CD4-positive, alpha-beta T cell treated with Interleukin-17A for 1 hour (primary cell): ENCODE measurements at regions not wholly inside any gene's neighbourhood (a gene's known extent, or its start where the extent isn't known, plus 50 kb on each side); places are given as distances from the start of the nearest gene placed in this dataset.
"Not testable (repeated sequence)": the region's sequence is repeated elsewhere in the genome, so short reads cannot be mapped to it uniquely, and the experiment has no call there.

Experiments used
- DNase-seq: peaks from one replicate; pipeline ENCODE4 v3.0.0-alpha.2; 2020

DNA sequence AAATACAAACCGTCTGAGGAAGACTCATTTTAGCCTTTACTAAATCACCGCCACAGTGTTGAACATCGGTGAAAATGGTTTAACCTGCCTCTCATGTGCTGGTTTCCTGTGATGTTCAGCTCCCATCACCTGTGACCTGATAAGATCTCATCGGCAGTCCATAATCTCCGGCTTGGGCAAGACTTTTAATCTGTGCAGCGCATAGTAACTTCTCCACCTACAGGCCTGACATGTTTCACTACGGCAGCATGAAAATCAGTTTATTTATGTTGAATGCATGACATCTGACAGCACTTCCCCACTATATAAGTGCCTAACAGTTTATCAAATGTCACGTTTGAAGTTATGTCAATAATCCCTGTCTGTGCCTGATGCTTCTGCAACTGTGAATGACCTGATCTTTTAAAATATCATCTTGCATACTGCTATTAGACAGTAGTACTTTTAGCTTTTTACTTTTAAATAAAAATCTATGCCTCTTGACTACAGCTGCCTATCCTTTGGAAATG, 1919.8 kb upstream of the AGA start:
- no peak for DNase-seq

DNA sequence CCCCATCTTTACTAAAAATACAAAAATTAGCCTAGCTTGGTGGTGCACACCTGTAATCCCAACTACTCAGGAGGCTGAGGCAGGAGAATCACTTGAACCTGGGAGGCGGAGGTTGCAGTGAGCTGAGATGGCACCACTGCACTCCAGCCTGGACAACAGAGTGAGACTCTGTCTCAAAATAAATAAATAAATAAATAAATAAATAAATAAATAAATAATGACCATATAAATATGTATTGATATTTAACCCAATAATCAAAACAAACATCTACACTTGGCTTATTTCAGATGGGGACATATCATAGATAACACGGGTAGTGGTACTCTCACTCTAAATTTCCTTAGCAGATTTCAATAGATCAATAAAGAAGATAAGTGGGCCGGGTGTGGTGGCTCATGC, 1923.7 kb upstream of the AGA start:
- DNase-seq = not testable (repeated sequence)

DNA sequence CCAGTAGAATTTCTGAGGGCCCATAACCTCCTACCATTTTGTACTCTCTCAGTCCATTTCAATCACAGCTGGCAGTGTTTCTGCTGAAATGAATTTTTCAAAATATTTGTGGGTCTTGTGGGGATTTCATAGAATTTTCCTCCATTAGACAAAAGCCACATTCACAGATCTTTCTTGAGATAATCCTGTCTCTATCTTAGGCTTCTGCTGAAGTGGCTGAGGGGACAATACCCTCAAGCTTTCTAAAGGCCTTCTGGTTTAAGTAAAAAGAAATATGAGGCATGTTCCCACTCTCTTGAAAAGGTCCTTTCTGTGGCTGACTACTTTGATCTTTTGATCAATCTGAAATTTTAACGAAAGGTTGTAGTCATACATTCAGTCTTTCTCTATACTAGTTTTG, 1930.0 kb upstream of the AGA start:
- DNase-seq = no peak

DNA sequence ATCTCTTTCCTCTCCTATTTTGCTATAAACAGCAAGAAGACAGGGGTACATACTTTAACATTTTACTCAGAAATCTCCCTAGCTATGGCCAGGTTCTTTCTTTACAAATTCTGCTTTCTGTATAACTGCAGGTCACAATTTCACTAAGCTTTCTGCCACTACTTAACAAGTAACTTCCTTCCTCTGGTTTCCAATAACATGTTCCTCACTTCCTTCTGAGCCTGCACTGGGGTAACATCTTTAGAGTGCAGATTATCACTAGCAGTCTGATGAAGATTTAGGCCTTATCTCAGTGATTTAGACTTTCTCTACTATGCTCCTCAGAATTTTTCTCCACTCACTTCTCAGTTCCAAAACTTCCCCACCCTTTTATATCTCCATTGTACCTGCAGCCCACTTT, 1930.5 kb upstream of the AGA start:
- no peak for DNase-seq

DNA sequence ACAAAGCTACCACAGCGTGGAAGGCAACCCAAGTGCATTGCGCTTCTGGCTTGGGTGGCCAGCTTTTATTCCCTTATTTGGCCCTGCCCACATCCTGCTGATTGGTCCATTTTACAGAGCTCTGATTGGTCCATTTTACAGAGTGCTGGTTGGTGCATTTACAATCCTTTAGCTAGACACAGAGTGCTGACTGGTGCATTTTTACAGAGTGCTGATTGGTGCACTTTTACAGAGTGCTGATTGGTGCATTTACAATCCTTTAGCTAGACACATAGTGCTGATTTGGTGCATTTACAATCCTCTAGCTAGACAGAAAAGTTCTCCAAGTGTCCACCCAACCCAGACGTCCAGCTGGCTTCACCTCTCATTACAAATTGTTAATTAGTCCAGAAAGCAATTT, 1936.6 kb upstream of the AGA start:
- DNase-seq = not testable (repeated sequence)

DNA sequence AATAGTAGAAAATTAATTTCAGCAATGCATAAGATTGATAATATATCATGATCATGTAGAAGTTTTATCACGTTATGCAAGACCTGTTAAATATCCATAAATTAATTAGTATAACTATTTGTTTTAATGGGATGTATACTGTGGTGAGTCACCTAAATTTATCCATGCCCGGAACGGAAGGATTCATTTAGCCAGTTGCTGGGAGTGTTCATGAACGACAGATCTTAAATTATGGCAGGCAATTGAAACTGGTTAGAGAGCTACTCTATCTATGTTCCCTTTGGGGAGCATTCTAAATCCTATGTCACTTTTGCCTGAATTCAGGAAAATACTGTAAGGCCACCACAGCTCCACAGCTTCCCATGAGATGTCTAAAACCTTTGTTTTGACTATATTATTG, 1950.5 kb upstream of the AGA start:
- DNase-seq = no peak

DNA sequence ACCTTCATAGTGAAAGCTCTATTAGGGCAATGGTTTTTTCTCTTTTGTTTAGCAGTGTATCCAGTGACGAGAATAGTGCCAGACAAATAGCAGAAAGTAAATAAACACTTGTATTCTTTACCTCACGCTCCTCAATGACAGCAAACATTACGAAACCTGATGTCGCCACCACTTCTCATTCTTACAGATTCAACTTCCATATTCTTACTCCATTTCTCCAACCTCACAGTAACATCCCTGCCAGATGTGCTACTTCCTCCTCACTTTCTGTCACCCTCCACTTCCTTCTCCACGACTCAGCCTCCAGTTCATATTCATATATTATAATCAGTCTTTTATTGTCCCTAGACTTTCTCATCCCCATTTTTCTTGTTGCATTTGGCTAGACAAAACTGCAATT, 1956.2 kb upstream of the AGA start:
- no peak for DNase-seq

DNA sequence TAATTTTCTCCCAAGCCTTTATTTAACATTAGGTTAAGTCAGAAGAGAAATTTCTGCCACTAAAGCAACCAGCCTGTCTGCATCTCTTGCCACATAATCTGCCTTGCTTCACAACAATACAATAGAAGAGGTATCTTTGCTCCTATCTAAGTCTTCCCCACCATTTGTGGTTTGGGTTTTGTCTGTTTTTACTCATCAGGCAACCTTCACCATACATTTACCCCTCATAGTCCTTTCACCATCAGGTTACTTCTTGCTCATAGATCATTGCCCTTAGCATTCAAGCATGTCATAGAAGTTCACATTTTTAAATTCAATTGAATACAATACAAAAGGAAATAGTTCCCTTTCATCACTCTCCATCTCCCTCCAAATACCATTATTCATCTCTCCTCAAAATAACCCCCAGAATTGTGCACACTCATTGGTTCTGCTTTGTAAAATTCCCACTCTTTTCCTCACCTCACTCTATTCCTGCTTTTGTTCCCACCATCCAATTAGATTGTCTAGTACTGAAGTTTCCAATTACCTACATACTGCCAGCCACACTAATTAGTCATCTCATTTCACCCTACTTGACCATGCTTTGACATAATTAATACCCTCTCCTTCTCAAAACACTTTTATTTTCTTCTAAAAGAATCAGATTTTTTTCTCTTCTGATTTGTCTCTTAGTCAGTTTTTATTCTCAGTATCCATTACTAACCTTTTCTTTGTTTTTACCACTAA, 1957.0 kb upstream of the AGA start:
- no peak for DNase-seq

DNA sequence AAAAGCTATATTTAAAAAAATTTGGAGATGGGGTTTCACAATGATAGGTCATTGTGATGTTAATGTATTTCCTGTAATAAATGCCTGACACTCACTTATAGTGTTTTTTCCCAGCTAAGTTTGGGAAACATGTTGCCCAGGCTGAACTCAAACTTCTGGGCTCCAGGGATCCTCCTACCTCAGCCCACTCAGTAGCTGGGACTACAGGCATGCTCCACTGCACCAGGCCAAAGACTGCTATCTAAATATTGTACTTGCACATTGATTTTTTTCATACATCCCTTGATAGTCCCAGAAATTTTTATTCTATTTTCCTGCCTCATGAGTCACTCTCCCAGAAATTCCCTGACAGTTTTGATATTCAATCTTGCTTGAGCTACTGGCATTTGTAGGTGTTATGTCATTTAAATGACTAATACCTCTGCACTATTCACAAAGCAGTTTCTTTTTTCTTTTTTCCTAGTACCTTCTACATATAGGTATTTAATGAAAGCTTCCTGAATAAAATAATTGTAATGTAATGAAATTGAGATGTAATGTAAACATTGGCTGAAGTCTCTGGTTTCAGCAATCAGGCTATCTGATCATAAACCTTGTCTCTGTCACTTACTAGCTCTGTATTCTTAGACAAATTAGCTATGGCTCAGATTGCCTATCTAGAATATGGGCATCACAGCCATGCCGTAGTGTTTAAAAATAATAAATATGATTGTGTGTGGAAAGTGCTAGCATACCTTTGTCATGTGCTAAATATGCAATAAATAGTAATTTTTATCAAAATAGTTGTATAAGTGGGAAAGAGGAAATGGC, 1973.0 kb upstream of the AGA start:
- DNase-seq = no peak

DNA sequence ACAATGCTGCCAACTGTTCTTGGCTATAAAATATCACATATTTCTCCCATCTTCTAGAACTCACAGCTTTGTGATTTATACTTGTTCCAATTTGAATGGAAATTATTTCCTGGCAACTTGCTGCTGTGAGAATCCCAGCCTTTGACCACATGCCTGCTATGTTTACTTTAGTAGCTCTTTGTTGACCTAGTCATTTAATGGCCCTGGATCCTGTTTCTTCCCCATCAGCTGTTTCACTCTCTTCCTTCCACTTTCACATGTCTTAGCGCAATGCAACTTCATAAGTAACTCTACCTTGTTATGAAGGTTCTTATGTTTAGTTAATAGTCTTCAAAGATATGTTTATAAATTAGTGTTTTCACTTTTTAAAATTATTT, 1973.6 kb upstream of the AGA start:
- no peak for DNase-seq

DNA sequence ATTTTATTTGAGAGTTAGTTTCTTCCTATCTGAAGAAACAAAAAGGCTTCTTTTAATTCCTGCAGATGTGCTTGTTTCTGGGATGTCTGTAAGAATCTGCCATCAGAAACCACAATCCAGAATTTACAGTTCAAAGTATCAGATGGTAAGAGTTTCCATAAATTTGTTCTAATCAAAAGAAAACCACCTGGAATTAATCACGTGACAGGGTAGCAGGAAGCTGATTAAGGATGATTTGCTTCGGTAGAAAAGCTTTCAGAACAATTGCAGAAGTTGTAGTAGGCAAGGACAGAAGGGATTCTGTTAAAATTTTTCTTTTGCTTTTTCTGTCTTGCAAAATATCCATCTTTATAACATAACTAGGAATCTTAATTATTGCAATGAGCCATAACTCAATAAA, 1975.1 kb upstream of the AGA start:
- no peak for DNase-seq

DNA sequence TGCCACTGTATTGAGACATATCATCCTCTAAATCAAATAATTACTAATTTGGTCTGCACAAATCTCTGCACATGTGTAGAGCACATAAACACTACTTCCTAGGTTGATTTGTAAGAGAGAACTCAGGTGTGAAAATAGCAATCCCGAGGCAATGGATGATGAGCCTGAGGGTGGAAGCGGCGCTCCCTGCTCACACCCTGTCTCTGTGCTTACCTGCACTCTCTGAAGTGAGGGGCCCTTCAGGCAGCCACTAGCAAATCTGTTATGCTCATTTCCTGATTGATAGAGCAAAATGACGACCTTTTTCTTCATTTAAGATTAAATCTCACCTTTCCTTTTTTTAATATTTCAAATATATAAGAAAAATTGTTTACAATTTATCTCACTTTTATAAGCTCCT, 1995.7 kb upstream of the AGA start:
- no peak for DNase-seq

DNA sequence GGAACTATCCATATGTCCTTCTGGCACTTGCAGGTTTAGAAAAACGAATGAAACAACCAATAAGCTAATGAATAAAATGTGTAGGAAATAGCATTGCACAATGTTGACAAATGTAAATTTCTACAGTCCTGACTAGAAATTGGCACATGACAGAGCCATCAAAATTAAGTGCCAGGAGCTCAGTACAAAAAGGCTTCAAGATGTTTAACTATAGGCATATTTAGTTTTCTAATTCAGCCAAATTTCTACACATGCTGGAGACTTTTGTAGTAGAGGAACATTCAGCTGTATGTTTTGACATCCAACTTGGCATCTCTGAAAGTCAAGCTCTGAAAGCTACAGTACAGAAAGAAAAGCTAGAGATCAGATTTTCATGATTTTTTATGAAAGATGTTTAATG, 1999.4 kb upstream of the AGA start:
- DNase-seq = no peak

DNA sequence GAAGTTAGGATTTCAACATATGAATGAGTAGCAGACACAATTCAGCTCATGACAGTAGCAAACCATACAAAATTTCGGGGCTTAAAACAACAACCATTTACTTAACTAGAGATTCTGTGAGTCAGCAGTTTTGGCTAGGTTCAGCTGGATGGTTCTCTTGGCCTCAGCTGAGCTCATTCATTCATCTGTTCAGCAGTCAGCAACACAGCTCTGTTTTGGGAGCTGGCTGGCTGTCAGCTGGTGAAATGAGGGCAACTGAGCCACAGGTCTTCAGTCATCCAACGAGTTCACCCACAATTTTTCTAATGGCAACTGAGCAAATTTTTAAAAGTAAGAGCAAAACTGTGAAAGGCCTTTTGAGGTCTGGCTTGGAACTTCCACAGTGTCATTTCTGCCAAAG, 2005.1 kb upstream of the AGA start:
- DNase-seq = no peak

DNA sequence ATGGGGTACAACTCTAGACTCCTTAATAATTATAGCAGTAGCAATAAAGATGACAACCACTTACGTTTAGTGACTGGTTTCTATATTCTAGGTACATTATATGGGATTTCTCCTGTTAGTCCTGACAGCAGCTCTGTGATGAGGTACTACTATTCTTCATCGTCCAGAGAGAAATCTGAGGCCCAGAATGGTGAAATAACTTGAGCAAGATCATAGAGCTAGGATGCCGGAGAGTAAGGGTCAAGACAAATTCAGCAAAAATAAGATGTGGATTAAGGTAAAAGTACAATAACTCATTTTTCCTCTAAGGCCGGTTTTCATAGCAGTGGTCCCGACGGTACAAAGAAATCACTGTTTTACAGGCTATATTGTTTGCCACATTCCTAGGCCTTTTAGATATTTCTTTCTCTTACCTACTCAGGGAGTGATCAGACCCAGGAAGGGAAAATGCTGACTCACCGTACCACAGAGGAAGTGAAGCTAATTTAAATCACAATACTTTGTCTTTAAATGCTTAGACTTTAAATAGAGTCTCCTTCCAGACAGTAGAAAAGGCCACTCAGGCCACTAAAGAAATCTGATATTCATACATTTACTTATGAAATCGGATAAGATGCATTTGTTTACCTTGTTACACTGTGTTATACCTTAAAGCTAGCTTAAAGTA, 2023.0 kb upstream of the AGA start:
- no peak for DNase-seq

DNA sequence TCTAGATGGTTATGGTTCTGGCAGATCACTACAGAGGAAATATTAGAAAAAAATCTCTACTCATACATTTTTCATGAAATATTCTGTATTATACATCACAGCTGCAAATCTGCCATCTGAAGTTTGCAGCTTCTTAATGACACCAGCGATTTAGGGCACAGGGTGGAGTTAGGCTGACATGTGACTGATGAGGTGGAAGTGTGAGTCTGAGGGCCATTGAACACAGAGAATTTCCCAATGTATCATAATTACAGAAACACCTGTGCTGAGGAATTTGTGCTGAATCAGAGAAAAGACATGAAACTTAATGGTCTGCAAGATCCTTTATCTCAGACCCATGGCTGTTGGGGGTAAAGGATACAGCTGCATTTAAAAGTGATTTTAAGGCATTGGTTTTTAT, 2025.6 kb upstream of the AGA start:
- no peak for DNase-seq

DNA sequence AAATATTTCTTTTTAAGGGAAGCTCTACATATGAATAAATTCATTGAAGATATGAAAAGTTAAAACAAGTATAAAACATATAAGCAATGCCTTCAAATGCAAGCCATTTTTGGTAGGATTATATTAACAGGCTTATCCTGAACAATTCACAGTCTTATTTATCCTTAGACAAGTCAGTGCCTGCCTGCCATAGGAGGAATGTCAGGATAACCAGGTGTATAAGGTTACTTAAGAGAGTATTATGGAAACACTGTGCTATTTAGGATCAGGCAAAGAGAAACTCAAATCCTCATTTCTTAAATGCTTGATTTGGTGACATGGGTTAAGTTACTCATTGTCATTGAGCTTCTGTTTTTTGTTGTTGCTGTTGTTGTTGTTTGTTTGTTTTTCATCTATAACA, 2029.9 kb upstream of the AGA start:
- DNase-seq = no peak

DNA sequence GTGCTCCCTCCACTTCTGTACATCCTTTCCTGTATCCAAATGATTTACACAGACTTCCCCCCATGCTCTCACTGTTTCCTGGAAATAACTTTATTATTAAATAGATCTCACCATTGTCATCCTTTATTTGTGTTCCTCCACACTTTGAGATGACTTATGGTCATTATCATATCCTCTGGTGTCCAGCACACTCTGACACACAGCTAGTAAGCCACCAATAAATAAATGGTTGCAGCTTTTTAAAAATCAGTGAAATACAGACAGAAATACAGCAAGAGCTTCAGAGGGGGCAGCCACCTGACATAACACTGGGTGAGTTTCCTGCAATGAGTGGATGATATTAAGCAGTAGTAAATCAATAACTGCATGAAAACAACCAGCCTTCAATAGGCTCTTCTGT, 2036.4 kb upstream of the AGA start:
- DNase-seq = no peak

DNA sequence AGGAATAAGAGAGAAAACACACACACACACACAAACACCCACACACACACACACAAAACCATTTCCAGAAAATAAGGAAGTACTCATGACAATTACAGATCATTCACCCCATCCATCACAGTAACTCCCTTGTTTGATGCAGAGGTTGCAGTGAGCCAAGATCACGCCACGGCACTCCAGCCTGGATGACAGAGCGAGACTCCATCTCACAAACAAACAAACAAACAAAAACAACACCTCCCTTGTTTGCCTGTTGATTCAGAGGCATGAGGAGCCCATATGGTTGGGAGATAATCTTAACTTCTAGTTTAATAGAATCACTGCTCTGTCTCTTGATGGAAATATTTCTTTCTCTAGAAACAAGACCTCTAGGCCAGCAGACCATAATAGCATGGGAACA, 2043.5 kb upstream of the AGA start:
- no peak for DNase-seq

DNA sequence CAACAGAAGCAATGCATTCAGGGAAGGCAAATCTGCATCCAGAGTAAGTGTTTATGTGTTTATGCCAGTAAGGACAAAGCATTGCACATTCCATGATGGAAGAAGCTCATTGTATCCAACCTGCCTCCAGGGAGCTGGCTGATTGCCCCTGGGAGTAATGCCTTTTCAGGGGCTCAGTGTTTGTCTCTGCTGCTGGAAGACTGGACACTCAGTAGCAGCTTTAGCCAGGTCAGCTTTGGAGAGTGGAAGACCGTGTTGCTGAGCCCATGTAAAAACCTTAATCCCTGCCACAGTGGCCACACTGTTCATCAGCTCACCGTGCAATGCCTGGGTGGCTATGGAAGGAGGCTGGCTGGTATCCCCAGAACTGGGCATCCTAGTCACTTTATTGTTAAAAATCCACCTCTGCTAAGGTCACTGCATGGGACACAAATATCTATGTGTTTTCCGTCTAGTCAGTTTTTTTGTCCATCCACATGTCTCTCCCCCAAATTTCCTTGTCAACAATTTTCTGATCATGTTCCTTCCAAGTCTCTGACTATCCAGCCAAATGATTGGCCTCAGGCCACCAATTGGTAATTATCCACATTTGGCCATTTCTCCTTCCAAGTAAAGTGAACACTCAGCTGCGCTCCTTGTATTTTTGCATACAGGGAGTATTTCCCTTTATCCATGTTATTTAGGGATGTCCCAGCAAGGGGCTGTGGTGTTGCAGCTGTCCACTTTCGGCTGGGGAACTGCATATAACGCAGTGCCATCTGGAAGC, 2044.5 kb upstream of the AGA start:
- DNase-seq = no peak

DNA sequence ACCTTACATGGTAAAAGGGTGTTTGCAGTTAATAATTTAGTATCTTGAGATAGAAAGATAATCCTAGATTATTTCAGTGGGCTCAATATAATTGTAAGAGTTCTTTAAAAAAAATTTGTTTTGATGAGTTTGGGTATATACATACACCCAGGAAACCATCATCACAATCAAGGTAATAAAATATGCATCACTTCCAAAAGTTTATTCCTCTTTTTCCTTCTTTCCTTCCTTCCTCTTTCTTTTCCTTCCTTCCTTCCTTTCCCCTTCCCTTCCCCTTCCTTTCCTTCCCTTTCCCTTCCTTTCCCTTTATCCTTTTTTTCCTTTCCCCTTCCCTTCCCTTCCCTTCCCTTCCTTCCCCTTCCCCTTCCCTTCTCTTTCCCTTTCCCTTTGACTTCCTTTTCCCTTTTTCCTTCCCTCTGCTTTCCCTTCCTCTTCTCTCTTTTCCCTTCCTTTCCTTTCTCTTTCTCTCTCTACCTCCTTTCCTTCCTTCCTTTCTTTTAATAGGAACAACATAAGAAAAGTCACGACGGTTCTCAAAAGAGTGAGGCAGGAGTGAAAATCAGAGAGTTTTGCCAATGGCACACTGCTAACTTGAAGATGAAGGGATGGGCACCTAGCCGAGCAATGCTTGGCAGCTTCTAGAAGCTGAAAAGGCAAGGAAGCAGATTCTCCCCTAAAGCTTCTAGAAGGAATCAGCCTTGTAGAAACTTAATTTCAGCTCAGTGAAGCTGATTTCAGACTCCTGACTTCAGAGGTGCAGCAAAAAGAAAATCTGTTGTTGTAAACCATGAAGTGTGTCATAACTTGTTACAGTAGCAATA, 2050.2 kb upstream of the AGA start:
- DNase-seq = no peak

DNA sequence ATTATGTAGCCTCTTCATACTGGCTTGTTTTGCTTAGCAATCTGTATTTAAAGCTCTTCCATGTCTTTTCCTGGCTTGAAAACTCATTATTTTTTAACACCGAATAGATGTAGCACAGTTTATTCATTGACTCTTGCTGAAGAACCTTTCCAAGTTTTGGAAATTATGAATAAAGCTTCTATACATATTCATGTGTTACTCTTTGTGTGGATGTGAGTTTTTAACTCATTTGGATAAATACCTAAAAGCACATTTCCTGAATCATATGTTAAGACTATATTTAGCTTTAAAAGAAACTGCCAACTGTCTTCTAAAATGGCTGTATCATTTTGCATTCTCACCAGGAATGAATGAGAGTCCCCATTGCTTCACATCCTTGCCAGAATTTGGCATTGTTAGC, 2061.7 kb upstream of the AGA start:
- no peak for DNase-seq
